22Rv1 (cell line): ENCODE measurements at regions not wholly inside any gene's neighbourhood (a gene's known extent, or its start where the extent isn't known, plus 50 kb on each side); places are given as distances from the start of the nearest gene placed in this dataset.

ENCODE experiments used
- ZFX ChIP-seq: fragments of 450-650 bp; IDR thresholded peaks from 2 replicates; pipeline ENCODE4 v1.6.1; 2017; ENCODE audit warnings: antibody characterized with exemption, borderline replicate concordance
- TF ChIP-seq, protein P1 (sequence below): fragments of 450-650 bp; IDR thresholded peaks from 2 replicates; pipeline ENCODE4 v1.5.1; 2017; ENCODE audit warnings: mild to moderate bottlenecking

- TF ChIP-seq, protein P1, sequence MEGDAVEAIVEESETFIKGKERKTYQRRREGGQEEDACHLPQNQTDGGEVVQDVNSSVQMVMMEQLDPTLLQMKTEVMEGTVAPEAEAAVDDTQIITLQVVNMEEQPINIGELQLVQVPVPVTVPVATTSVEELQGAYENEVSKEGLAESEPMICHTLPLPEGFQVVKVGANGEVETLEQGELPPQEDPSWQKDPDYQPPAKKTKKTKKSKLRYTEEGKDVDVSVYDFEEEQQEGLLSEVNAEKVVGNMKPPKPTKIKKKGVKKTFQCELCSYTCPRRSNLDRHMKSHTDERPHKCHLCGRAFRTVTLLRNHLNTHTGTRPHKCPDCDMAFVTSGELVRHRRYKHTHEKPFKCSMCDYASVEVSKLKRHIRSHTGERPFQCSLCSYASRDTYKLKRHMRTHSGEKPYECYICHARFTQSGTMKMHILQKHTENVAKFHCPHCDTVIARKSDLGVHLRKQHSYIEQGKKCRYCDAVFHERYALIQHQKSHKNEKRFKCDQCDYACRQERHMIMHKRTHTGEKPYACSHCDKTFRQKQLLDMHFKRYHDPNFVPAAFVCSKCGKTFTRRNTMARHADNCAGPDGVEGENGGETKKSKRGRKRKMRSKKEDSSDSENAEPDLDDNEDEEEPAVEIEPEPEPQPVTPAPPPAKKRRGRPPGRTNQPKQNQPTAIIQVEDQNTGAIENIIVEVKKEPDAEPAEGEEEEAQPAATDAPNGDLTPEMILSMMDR: no peak
- TF ChIP-seq ZFX: no peak
Observed at GRCh38 chr13:33364192-33364591, 78.6 kb upstream of the STARD13 start.
